ENCODE measurements at regions not wholly inside any gene's neighbourhood (a gene's known extent, or its start where the extent isn't known, plus 50 kb on each side); places are given as distances from the start of the nearest gene placed in this dataset.

DNA sequence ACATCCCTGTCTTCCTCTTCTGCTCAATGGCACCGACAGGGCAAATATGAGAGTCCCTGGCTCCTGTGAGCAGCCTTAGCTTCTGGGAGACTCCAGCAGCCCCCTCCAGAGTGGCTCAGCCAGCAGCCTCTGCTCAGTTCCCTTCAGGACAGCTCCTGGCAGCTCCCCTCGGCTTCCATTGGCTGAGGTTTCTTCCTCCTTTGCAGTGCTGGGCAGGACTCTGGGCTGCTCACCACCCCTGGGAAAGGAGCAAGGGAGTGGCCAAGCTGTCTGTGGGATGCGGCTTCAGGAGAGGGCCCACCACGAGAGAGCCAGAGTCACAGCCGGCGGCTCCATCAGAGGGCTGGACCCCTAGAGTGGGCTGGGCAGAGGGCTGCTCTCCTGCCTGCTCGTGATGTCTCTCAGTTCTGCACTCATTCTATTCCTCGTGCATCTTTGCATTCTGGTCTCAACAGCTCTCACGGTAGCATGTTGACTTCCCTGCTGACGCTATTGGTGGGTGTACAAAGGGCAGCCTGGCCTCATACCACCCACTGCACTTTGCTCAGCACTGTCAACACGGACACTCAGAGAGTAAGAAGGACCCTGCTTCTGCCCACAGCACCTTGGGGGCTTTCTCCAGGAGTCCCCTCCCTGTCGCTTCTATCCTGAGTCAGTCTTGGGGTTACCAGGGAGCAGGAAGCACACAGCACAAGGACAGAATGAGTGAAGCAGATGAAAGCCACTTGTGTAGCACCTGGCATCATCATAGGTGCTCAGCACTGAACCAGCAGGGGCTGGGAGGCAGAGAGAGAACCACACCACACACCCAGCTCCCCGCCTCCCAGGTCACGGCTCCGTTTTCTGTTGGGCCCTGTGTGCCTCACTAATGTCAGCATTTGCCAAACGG lies 80.9 kb upstream of the ALDH1B1 start:
- peaks cover 17% of the 10 kb centered on the region for H3K4me1 ChIP-seq (ENCODE audit: insufficient read depth, low read length)
- no peak overlapping the region for H3K9ac ChIP-seq (ENCODE audit: low read depth, low read length)
- no peaks in the 10 kb centered on the region for H3K36me3 ChIP-seq (ENCODE audit: insufficient read depth, low read depth, low read length)
- H3K27me3 ChIP-seq (ENCODE audit: insufficient read depth, low read length): no peaks in the 10 kb centered on the region
- no peaks in the 10 kb centered on the region for H3K9me3 ChIP-seq (ENCODE audit: insufficient read depth, low read depth, low read length)
- H3K27ac ChIP-seq (ENCODE audit: low read length): no peak overlapping the region
- H3K4me3 ChIP-seq (ENCODE audit: low read length): no peak overlapping the region

DNA sequence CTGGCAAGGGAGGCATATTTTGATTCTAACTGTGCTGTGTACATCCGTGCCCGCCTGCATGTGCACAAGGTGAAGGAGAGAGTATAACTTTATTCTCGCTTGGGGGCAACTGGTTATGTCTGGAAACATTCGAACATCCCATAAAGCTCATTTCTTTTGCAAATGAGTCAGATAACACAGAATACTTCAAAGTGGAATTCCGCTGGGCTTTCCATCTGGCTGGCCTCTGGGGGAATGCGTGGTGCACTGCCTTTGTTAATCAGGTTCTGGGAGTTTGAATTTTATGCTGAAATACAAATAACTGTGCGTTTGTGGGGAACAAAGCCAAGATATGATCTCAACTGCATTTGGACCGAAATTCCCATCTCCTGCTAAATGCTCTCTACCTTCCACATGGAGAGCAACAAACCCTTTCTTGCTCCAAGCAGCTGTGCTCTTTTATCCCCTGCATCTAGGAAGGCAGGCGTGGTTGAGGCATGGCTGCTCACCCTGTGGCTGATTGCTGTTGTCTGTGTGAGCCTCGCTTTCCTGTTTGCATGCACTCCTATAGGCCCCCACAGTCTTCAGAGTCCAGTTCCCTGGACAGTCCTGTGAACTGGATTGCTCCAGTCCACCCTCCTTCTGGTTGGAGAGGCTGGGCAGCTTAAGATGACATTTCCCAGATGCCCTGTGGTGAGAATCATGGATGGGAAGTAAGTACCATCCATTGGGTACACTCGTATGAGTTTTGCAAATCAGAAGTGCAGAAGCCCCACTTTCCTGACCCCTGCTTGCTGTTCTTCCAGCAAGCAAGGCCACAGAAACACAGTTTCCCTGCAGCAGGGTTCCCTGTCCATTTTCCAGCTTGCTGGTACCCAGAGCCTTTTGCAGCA lies 82.9 kb upstream of the ALDH1B1 start:
- Histone ChIP-seq H3K4me1 (ENCODE audit: insufficient read depth, low read length) (peaks cover 17% of the 10 kb centered on the region), H3K27me3 (ENCODE audit: insufficient read depth, low read length) (no peaks in the 10 kb centered on the region), H3K9ac (ENCODE audit: low read depth, low read length) (no peak overlapping the region)

DNA sequence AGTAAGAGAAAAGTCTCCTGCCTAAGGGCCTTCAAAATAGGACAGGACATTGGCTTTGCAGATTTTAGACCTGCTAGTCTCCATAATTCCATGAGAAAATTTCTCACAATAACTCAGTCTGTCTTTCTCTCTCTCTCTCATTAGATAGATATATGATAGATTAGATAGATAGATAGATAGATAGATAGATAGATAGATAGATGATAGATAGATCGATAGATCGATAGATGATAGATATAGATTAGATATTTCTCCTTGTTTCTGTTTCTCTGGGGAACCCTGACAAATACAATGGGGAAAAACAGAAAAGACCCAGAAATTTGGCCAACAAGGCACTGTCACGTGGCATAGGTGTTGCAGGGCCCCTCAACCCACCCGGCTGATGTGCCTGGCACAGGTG lies 84.4 kb upstream of the ALDH1B1 start:
- no peak overlapping the region for H3K4me3 ChIP-seq (ENCODE audit: low read length)
- H3K9me3 ChIP-seq (ENCODE audit: insufficient read depth, low read depth, low read length): no peaks in the 10 kb centered on the region
- no peak overlapping the region for H3K27ac ChIP-seq (ENCODE audit: low read length)
- H3K9ac ChIP-seq (ENCODE audit: low read depth, low read length): no peak overlapping the region
- peaks cover 17% of the 10 kb centered on the region for H3K4me1 ChIP-seq (ENCODE audit: insufficient read depth, low read length)
- H3K36me3 ChIP-seq (ENCODE audit: insufficient read depth, low read depth, low read length): no peaks in the 10 kb centered on the region
- H3K27me3 ChIP-seq (ENCODE audit: insufficient read depth, low read length): no peaks in the 10 kb centered on the region

More for the DNA sequence above, 82.9 kb upstream of the ALDH1B1 start:
- Histone ChIP-seq H3K4me3 (ENCODE audit: low read length) (no peak overlapping the region), H3K9me3 (ENCODE audit: insufficient read depth, low read depth, low read length) (no peaks in the 10 kb centered on the region), H3K27ac (ENCODE audit: low read length) (no peak overlapping the region), H3K36me3 (ENCODE audit: insufficient read depth, low read depth, low read length) (no peaks in the 10 kb centered on the region)

DNA sequence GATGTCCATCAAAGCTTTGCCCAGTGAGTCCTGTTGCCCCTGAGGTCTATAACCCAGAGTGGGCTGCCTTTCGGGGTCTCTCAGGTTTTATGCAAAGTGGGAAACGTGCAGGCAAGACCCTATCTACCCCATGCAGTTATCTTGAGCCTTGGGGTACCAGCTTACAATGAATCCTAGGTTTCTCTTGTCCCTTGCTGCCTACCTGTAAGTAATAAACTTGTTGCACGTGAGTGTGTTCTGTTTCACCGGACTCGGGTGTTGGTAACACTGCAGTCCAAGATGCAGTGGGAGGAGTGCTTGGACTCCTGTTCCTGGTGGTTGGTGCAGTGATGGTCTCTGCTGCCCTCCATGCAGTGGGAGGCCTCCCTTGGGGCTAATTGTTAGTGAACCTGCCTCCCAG lies 85.6 kb upstream of the ALDH1B1 start:
- H3K9me3 ChIP-seq (ENCODE audit: insufficient read depth, low read depth, low read length): no peaks in the 10 kb centered on the region
- no peak overlapping the region for H3K9ac ChIP-seq (ENCODE audit: low read depth, low read length)
- H3K27ac ChIP-seq (ENCODE audit: low read length): no peak overlapping the region
- H3K27me3 ChIP-seq (ENCODE audit: insufficient read depth, low read length): peaks cover 4% of the 10 kb centered on the region; the same call in 1 of the 2 replicates
- no peak overlapping the region for H3K4me3 ChIP-seq (ENCODE audit: low read length)
- H3K4me1 ChIP-seq (ENCODE audit: insufficient read depth, low read length): peaks cover 17% of the 10 kb centered on the region
- H3K36me3 ChIP-seq (ENCODE audit: insufficient read depth, low read depth, low read length): no peaks in the 10 kb centered on the region

DNA sequence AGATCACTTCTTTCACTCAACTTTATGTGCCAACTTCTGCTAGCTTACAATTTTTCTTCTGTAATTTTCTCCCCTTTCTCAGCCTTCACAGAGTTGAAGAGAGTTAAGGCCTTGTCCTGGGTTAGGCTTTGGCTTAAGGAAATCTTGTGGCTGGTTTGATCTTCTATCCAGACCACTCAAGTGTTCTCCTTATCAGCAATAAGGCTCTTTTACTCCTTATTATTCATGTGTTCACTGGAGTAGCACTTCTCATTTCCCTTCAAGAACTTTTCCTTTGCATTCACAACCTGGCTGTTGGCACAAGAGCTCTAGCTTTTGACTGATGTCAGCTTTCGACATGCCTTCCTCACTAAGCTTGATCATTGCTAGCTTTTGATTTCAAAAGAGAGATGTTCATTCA lies 86.9 kb upstream of the ALDH1B1 start:
- Histone ChIP-seq H3K27me3 (ENCODE audit: insufficient read depth, low read length) (peaks cover 5% of the 10 kb centered on the region; the same call in 1 of the 2 replicates), H3K4me1 (ENCODE audit: insufficient read depth, low read length) (peaks cover 12% of the 10 kb centered on the region), H3K36me3 (ENCODE audit: insufficient read depth, low read depth, low read length) (no peaks in the 10 kb centered on the region), H3K9ac (ENCODE audit: low read depth, low read length) (no peak overlapping the region), H3K9me3 (ENCODE audit: insufficient read depth, low read depth, low read length) (no peaks in the 10 kb centered on the region), H3K27ac (ENCODE audit: low read length) (no peak overlapping the region), H3K4me3 (ENCODE audit: low read length) (no peak overlapping the region)

DNA sequence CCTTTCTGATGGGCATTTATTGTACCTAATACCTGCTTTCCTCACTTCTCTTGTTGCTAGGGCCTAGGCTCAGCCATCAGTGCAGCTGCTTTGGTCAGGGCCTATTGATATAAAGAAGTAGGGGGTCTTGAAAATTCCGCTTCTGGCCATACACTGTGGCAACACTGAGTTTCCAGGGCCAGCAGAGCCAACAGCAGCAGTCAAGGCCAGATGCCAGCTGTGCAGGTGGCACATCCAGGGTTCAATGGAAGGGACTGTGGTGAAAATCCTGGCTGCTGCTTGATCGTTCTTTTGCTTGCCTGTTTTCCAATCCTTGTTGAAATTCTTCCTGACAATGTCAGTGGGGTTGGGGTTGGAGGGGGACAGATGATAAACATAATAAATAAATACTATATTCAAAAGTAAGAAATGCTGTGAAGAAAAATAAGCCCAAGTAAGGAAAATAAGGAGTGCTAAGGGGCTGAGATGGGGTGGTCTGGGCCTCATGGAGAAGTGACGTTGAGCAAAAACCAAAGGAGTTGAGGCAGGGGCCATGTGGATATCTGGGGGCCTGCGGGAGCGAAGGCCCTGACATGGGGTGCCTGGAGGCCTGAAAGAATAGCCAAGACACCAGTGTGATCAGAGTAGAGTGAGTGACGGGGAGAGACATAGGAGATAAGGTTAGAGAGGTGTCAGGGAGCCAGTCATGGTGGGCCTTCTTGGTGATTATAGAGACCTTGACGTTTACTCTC lies 91.0 kb upstream of the ALDH1B1 start:
- Histone ChIP-seq H3K9ac (ENCODE audit: low read depth, low read length) (no peak overlapping the region), H3K36me3 (ENCODE audit: insufficient read depth, low read depth, low read length) (no peaks in the 10 kb centered on the region), H3K4me3 (ENCODE audit: low read length) (no peak overlapping the region), H3K9me3 (ENCODE audit: insufficient read depth, low read depth, low read length) (no peaks in the 10 kb centered on the region), H3K4me1 (ENCODE audit: insufficient read depth, low read length) (no peaks in the 10 kb centered on the region), H3K27me3 (ENCODE audit: insufficient read depth, low read length) (peaks cover 5% of the 10 kb centered on the region; the same call in 1 of the 2 replicates), H3K27ac (ENCODE audit: low read length) (no peak overlapping the region)

DNA sequence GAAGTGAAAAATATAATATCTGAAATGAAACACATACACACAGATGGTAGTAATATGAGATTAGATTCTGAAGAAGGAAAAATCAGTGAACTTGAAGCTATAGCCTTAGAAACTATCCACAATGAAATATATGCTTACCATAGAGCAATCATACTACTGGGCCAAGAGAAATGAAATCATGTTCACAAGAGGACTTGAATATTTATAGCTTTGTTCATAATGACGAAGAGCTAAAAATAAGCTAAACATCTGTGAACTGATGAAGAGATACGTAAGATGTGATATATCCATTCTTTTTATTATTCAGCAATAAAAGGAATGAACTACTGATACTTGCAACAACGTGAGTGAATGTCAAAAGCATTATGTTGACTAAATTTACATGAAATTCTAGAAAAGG lies 92.6 kb upstream of the ALDH1B1 start:
- H3K27ac ChIP-seq (ENCODE audit: low read length): no peak overlapping the region
- H3K9ac ChIP-seq (ENCODE audit: low read depth, low read length): no peak overlapping the region
- H3K4me1 ChIP-seq (ENCODE audit: insufficient read depth, low read length): no peaks in the 10 kb centered on the region
- H3K4me3 ChIP-seq (ENCODE audit: low read length): no peak overlapping the region
- peaks cover 5% of the 10 kb centered on the region; the same call in 1 of the 2 replicates for H3K27me3 ChIP-seq (ENCODE audit: insufficient read depth, low read length)
- H3K9me3 ChIP-seq (ENCODE audit: insufficient read depth, low read depth, low read length): no peaks in the 10 kb centered on the region
- no peaks in the 10 kb centered on the region for H3K36me3 ChIP-seq (ENCODE audit: insufficient read depth, low read depth, low read length)

DNA sequence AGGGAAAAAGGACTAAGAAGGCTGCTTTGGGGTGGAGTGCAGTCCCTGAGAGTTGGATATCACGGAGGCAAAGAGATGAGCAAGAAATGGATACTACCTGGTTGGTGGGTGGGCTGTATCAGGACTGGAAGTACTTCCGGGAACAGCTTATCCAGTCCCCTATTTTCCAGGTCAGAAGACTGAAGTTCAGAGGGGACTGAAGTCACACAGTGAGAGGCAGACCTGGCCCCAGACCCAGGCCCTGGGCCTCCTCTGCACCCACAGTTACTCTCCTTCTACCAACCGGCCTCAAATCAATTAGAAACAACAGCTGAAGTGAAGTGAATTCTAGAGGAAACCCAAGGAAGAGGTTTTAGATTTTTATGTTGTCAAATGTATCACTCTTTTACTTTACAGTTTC lies 93.6 kb upstream of the ALDH1B1 start:
- Histone ChIP-seq H3K27me3 (ENCODE audit: insufficient read depth, low read length) (peaks cover 10% of the 10 kb centered on the region; the same call in 1 of the 2 replicates), H3K9me3 (ENCODE audit: insufficient read depth, low read depth, low read length) (no peaks in the 10 kb centered on the region), H3K27ac (ENCODE audit: low read length) (no peak overlapping the region), H3K9ac (ENCODE audit: low read depth, low read length) (no peak overlapping the region), H3K4me1 (ENCODE audit: insufficient read depth, low read length) (no peaks in the 10 kb centered on the region), H3K4me3 (ENCODE audit: low read length) (no peak overlapping the region), H3K36me3 (ENCODE audit: insufficient read depth, low read depth, low read length) (no peaks in the 10 kb centered on the region)

DNA sequence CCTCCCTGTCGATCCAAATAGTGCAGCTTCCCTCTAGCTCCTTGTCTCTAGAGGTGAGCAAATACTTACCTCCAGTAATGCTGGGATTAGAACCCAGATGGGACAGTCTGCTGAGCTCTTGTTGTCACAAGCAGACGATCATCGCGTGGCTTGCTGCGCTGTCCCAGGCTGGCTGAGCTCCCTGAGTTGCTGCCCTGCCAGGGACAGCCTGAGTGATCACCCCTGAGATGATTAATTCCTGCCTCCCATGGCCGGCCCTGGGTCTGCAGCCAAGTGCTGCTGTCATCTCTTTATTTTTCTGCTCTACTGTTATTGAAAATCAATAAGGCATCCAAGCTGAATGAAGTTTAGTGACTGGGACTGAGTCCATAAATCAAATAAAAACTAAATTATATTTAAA lies 94.0 kb upstream of the ALDH1B1 start:
- no peak overlapping the region for H3K9ac ChIP-seq (ENCODE audit: low read depth, low read length)
- no peaks in the 10 kb centered on the region for H3K36me3 ChIP-seq (ENCODE audit: insufficient read depth, low read depth, low read length)
- no peak overlapping the region for H3K4me3 ChIP-seq (ENCODE audit: low read length)
- peaks cover 10% of the 10 kb centered on the region; the same call in 1 of the 2 replicates for H3K27me3 ChIP-seq (ENCODE audit: insufficient read depth, low read length)
- no peak overlapping the region for H3K27ac ChIP-seq (ENCODE audit: low read length)
- no peaks in the 10 kb centered on the region for H3K4me1 ChIP-seq (ENCODE audit: insufficient read depth, low read length)
- H3K9me3 ChIP-seq (ENCODE audit: insufficient read depth, low read depth, low read length): no peaks in the 10 kb centered on the region

DNA sequence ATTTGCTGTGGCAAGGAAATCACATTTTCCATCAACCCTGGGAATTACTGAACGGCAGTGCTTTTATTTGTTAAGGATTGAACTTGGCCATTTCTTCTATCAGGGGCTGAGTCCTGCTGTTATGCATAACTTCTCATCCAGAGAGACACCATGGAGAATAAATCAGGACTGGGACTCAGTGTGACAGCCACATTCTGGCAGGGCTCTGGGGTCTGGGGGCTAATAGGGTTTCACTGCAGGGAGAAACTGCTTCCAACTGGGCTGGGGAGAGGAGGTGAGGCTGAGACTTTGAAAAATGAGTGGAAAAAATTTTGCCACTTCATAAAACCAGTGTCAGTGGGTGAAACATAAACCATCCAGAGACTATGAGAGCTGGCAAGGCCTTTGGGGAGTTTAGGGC lies 95.7 kb upstream of the ALDH1B1 start:
- Histone ChIP-seq H3K9ac (ENCODE audit: low read depth, low read length) (no peak overlapping the region), H3K27me3 (ENCODE audit: insufficient read depth, low read length) (peaks cover 5% of the 10 kb centered on the region; the same call in 1 of the 2 replicates), H3K36me3 (ENCODE audit: insufficient read depth, low read depth, low read length) (no peaks in the 10 kb centered on the region), H3K4me3 (ENCODE audit: low read length) (no peak overlapping the region), H3K9me3 (ENCODE audit: insufficient read depth, low read depth, low read length) (no peaks in the 10 kb centered on the region), H3K27ac (ENCODE audit: low read length) (no peak overlapping the region), H3K4me1 (ENCODE audit: insufficient read depth, low read length) (no peaks in the 10 kb centered on the region)

DNA sequence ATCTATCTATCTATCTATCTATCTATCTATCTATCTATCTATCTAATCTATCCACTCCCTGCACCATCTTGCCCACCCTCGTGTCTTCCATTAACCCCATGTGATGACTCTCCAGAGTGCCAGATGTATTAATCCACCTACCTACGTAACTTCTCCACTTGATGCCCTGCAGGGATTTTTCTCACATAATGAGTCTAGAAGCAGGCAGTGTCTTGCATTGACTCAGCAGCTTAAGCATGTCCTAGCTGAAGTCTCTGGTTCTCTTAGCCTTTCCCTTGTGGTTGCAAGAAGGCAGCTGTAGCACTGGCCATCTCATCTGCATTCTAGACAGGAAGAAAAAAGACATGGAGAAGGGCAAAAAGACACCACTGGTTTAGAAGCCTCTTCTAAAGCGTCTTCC lies 96.7 kb upstream of the ALDH1B1 start:
- Histone ChIP-seq H3K27ac (ENCODE audit: low read length) (no peak overlapping the region), H3K27me3 (ENCODE audit: insufficient read depth, low read length) (peaks cover 4% of the 10 kb centered on the region; the same call in 1 of the 2 replicates), H3K4me1 (ENCODE audit: insufficient read depth, low read length) (no peaks in the 10 kb centered on the region), H3K9ac (ENCODE audit: low read depth, low read length) (no peak overlapping the region), H3K4me3 (ENCODE audit: low read length) (no peak overlapping the region), H3K9me3 (ENCODE audit: insufficient read depth, low read depth, low read length) (no peaks in the 10 kb centered on the region), H3K36me3 (ENCODE audit: insufficient read depth, low read depth, low read length) (no peaks in the 10 kb centered on the region)
